WTC11 (cell line): ENCODE measurements at regions not wholly inside any gene's neighbourhood (a gene's known extent, or its start where the extent isn't known, plus 50 kb on each side); places are given as distances from the start of the nearest gene placed in this dataset.

Source experiments
- ATAC-seq: fragments of 200-7000 bp; cut with Tn5 transposase; 2 replicates; pipeline ENCODE4 v1.10.0; 2021; ENCODE audit warnings: mild to moderate bottlenecking, moderate library complexity
- CTCF ChIA-PET: fragments of 300-600 bp; sonication (Branson Sonifier 250); formaldehyde crosslinking; loops from one replicate; lab custom pipeline; 2021; ENCODE audit warnings: antibody characterized with exemption; lab: Charles Lee
- POLR2A ChIA-PET: fragments of 350-600 bp; sonication (Branson Sonifier 250); formaldehyde crosslinking; loops from one replicate; lab custom pipeline; 2021; ENCODE audit warnings: antibody characterized with exemption; lab: Charles Lee
- DNase-seq: peaks from one replicate; pipeline ENCODE4 v3.0.0; 2021; ENCODE audit warnings: low spot score
- H3K27ac Mint-ChIP-seq: 2 replicates; pipeline ENCODE4 v1.8.0; 2021; ENCODE audit warnings: mixed read lengths
- H3K27me3 Mint-ChIP-seq: 2 replicates; pipeline ENCODE4 v1.8.0; 2021; ENCODE audit warnings: low read depth, mild to moderate bottlenecking, moderate library complexity, mixed read lengths
- H3K36me3 Mint-ChIP-seq: 2 replicates; pipeline ENCODE4 v1.8.0; 2021; ENCODE audit warnings: mixed read lengths
- H3K4me1 Mint-ChIP-seq: 2 replicates; pipeline ENCODE4 v1.8.0; 2022; ENCODE audit warnings: mixed read lengths
- H3K4me3 Mint-ChIP-seq: 2 replicates; pipeline ENCODE4 v1.8.0; 2021; ENCODE audit warnings: mild to moderate bottlenecking, moderate library complexity, mixed read lengths
- H3K9me3 Mint-ChIP-seq: 2 replicates; pipeline ENCODE4 v1.8.0; 2021; ENCODE audit warnings: mixed read lengths
- CBFB ChIP-seq: sonication (generic); formaldehyde crosslinking; IDR thresholded peaks from 2 replicates; pipeline ENCODE4 v1.8.1; 2022; ENCODE audit warnings: mild to moderate bottlenecking, low read depth, missing genetic modification reagents
- CREM ChIP-seq: sonication (generic); formaldehyde crosslinking; IDR thresholded peaks from 2 replicates; pipeline ENCODE4 v1.8.1; 2022; ENCODE audit warnings: mild to moderate bottlenecking, missing genetic modification reagents, moderate library complexity
- E2F5 ChIP-seq: sonication (generic); formaldehyde crosslinking; IDR thresholded peaks from 2 replicates; pipeline ENCODE4 v1.8.1; 2022; ENCODE audit warnings: mild to moderate bottlenecking, moderate library complexity, missing genetic modification reagents
- EMX1 ChIP-seq: fragments of 250-450 bp; sonication (Bioruptor Pico); IDR thresholded peaks from 2 replicates; pipeline ENCODE4 v1.8.0; 2021; ENCODE audit warnings: mild to moderate bottlenecking
- FOXK1 ChIP-seq: sonication (generic); formaldehyde crosslinking; IDR thresholded peaks from 2 replicates; pipeline ENCODE4 v1.8.0; 2022; ENCODE audit warnings: mild to moderate bottlenecking, moderate library complexity, missing genetic modification reagents
- GRHL2 ChIP-seq: fragments of 250-450 bp; sonication (Bioruptor Pico); IDR thresholded peaks from 2 replicates; pipeline ENCODE4 v1.8.0; 2022; ENCODE audit warnings: mild to moderate bottlenecking, moderate library complexity; ENCODE audit not compliant: insufficient replicate concordance, severe bottlenecking
- IRF2 ChIP-seq: sonication (generic); formaldehyde crosslinking; IDR thresholded peaks from 2 replicates; pipeline ENCODE4 v1.8.0; 2022; ENCODE audit warnings: low read depth, missing genetic modification reagents, borderline replicate concordance
- KAT7 ChIP-seq: sonication (generic); formaldehyde crosslinking; IDR thresholded peaks from 2 replicates; pipeline ENCODE4 v1.8.1; 2023; ENCODE audit warnings: missing genetic modification reagents, mild to moderate bottlenecking, borderline replicate concordance
- MYBL2 ChIP-seq: sonication (generic); formaldehyde crosslinking; IDR thresholded peaks from 2 replicates; pipeline ENCODE4 v1.8.1; 2023; ENCODE audit warnings: mild to moderate bottlenecking, moderate library complexity, missing genetic modification reagents
- NFYB ChIP-seq: sonication (generic); formaldehyde crosslinking; conservative IDR thresholded peaks from 2 replicates; pipeline ENCODE4 v1.8.0; 2022; ENCODE audit warnings: low read depth, missing genetic modification reagents
- NR1H2 ChIP-seq: sonication (generic); formaldehyde crosslinking; IDR thresholded peaks from 2 replicates; pipeline ENCODE4 v1.9.0; 2021; ENCODE audit warnings: mild to moderate bottlenecking, moderate library complexity, missing genetic modification reagents
- SOX15 ChIP-seq: fragments of 250-450 bp; sonication (Bioruptor Pico); IDR thresholded peaks from 2 replicates; pipeline ENCODE4 v1.9.0; 2021; ENCODE audit warnings: mild to moderate bottlenecking
- TEAD1 ChIP-seq: sonication (generic); formaldehyde crosslinking; IDR thresholded peaks from 2 replicates; pipeline ENCODE4 v1.8.0; 2022; ENCODE audit warnings: mild to moderate bottlenecking, missing genetic modification reagents
- ZNF317 ChIP-seq: sonication (generic); formaldehyde crosslinking; IDR thresholded peaks from 2 replicates; pipeline ENCODE4 v1.8.1; 2023; ENCODE audit warnings: low read depth, mild to moderate bottlenecking, moderate library complexity, missing genetic modification reagents, borderline replicate concordance
- ZNF396 ChIP-seq: fragments of 250-450 bp; sonication (Bioruptor Pico); IDR thresholded peaks from 2 replicates; pipeline ENCODE4 v1.8.0; 2021; ENCODE audit warnings: mild to moderate bottlenecking, moderate library complexity, borderline replicate concordance
- ZNF416 ChIP-seq: fragments of 250-450 bp; sonication (Bioruptor Pico); IDR thresholded peaks from 2 replicates; pipeline ENCODE4 v1.9.0; 2021; ENCODE audit warnings: mild to moderate bottlenecking, inconsistent platforms
- TF ChIP-seq, protein P1 (sequence below): sonication (generic); formaldehyde crosslinking; IDR thresholded peaks from 2 replicates; pipeline ENCODE4 v1.8.0; 2022; ENCODE audit warnings: missing genetic modification reagents
- TF ChIP-seq, protein P2 (sequence below): sonication (generic); formaldehyde crosslinking; IDR thresholded peaks from 2 replicates; pipeline ENCODE4 v1.8.0; 2023; ENCODE audit warnings: missing genetic modification reagents, mild to moderate bottlenecking, borderline replicate concordance
- TF ChIP-seq, protein P3 (sequence below): sonication (generic); formaldehyde crosslinking; IDR thresholded peaks from 2 replicates; pipeline ENCODE4 v1.8.1; 2022; ENCODE audit warnings: missing genetic modification reagents, borderline replicate concordance

DNA sequence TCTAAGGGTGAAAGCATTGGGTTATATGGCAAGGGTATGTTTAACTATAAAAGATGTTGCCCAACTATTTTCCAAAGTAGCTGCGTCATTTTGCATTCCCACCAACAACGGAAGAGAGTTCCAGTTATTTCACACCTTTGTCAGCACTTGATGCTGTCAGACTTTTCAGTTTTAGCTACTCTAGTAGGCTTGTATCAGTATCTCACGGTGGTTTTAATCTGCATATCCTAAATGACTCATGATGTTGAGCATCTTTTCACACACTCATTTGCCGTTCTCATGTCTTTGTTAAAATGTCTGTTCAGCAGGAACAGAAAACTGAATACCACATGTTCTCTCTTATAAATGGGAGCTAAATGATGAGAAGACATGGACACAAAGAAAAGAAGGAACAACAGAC is 122.3 kb downstream of the RNASET2 start:
- TF ChIP-seq, protein P1, sequence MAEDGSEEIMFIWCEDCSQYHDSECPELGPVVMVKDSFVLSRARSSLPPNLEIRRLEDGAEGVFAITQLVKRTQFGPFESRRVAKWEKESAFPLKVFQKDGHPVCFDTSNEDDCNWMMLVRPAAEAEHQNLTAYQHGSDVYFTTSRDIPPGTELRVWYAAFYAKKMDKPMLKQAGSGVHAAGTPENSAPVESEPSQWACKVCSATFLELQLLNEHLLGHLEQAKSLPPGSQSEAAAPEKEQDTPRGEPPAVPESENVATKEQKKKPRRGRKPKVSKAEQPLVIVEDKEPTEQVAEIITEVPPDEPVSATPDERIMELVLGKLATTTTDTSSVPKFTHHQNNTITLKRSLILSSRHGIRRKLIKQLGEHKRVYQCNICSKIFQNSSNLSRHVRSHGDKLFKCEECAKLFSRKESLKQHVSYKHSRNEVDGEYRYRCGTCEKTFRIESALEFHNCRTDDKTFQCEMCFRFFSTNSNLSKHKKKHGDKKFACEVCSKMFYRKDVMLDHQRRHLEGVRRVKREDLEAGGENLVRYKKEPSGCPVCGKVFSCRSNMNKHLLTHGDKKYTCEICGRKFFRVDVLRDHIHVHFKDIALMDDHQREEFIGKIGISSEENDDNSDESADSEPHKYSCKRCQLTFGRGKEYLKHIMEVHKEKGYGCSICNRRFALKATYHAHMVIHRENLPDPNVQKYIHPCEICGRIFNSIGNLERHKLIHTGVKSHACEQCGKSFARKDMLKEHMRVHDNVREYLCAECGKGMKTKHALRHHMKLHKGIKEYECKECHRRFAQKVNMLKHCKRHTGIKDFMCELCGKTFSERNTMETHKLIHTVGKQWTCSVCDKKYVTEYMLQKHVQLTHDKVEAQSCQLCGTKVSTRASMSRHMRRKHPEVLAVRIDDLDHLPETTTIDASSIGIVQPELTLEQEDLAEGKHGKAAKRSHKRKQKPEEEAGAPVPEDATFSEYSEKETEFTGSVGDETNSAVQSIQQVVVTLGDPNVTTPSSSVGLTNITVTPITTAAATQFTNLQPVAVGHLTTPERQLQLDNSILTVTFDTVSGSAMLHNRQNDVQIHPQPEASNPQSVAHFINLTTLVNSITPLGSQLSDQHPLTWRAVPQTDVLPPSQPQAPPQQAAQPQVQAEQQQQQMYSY (CRISPR knock-in tag) = no peak
- TF ChIP-seq, protein P2, sequence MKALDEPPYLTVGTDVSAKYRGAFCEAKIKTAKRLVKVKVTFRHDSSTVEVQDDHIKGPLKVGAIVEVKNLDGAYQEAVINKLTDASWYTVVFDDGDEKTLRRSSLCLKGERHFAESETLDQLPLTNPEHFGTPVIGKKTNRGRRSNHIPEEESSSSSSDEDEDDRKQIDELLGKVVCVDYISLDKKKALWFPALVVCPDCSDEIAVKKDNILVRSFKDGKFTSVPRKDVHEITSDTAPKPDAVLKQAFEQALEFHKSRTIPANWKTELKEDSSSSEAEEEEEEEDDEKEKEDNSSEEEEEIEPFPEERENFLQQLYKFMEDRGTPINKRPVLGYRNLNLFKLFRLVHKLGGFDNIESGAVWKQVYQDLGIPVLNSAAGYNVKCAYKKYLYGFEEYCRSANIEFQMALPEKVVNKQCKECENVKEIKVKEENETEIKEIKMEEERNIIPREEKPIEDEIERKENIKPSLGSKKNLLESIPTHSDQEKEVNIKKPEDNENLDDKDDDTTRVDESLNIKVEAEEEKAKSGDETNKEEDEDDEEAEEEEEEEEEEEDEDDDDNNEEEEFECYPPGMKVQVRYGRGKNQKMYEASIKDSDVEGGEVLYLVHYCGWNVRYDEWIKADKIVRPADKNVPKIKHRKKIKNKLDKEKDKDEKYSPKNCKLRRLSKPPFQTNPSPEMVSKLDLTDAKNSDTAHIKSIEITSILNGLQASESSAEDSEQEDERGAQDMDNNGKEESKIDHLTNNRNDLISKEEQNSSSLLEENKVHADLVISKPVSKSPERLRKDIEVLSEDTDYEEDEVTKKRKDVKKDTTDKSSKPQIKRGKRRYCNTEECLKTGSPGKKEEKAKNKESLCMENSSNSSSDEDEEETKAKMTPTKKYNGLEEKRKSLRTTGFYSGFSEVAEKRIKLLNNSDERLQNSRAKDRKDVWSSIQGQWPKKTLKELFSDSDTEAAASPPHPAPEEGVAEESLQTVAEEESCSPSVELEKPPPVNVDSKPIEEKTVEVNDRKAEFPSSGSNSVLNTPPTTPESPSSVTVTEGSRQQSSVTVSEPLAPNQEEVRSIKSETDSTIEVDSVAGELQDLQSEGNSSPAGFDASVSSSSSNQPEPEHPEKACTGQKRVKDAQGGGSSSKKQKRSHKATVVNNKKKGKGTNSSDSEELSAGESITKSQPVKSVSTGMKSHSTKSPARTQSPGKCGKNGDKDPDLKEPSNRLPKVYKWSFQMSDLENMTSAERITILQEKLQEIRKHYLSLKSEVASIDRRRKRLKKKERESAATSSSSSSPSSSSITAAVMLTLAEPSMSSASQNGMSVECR (CRISPR knock-in tag) = no peak
- no peak for TF ChIP-seq ZNF396 (CRISPR knock-in tag)
- no peak for TF ChIP-seq CBFB (CRISPR knock-in tag)
- no peak for TF ChIP-seq MYBL2 (CRISPR knock-in tag)
- no peak for TF ChIP-seq KAT7 (CRISPR knock-in tag)
- no peak for TF ChIP-seq FOXK1 (CRISPR knock-in tag)
- TF ChIP-seq EMX1 (CRISPR knock-in tag) = no peak
- Mint-ChIP-seq H3K27me3 (no peaks in the 10 kb centered on the region; the same call in 1 of the 2 replicates), H3K4me1 (peaks cover 3% of the 10 kb centered on the region; the same call in 1 of the 2 replicates), H3K4me3 (no peak overlapping the region), H3K36me3 (no peaks in the 10 kb centered on the region), H3K9me3 (no peaks in the 10 kb centered on the region), H3K27ac (no peak overlapping the region)
- DNase-seq = no peak
- no peak for ATAC-seq
- POLR2A ChIA-PET = no interaction called here
- CTCF ChIA-PET = interaction anchor here (1.2 to 1.3 kb wide), 2 partner anchors 59 to 156 kb away, joined by 3 to 4 read pairs; no protein-coding TSS in a partner anchor

- CTCF ChIA-PET = no interaction called here
- no peak for ATAC-seq
- H3K4me3 Mint-ChIP-seq = no peak overlapping the region
- no peak for DNase-seq
- H3K36me3 Mint-ChIP-seq = no peaks in the 10 kb centered on the region
- H3K27ac Mint-ChIP-seq = no peak overlapping the region
- no peaks in the 10 kb centered on the region for H3K27me3 Mint-ChIP-seq
- H3K9me3 Mint-ChIP-seq = no peaks in the 10 kb centered on the region
- TF ChIP-seq NR1H2 (no peak), E2F5 (CRISPR knock-in tag) (no peak), NFYB (CRISPR knock-in tag) (no peak), CREM (CRISPR knock-in tag) (no peak), GRHL2 (CRISPR knock-in tag) (no peak), ZNF416 (CRISPR knock-in tag) (no peak), IRF2 (no peak), SOX15 (CRISPR knock-in tag) (no peak), TEAD1 (CRISPR knock-in tag) (no peak), ZNF317 (CRISPR knock-in tag) (no peak)
- TF ChIP-seq, protein P3, sequence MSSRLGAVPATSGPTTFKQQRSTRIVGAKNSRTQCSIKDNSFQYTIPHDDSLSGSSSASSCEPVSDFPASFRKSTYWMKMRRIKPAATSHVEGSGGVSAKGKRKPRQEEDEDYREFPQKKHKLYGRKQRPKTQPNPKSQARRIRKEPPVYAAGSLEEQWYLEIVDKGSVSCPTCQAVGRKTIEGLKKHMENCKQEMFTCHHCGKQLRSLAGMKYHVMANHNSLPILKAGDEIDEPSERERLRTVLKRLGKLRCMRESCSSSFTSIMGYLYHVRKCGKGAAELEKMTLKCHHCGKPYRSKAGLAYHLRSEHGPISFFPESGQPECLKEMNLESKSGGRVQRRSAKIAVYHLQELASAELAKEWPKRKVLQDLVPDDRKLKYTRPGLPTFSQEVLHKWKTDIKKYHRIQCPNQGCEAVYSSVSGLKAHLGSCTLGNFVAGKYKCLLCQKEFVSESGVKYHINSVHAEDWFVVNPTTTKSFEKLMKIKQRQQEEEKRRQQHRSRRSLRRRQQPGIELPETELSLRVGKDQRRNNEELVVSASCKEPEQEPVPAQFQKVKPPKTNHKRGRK = no peak
- TF ChIP-seq, protein P2 (CRISPR knock-in tag) = no peak
- no peaks in the 10 kb centered on the region; the same call in 1 of the 2 replicates for H3K4me1 Mint-ChIP-seq
- POLR2A ChIA-PET = no interaction called here
These were observed 125.4 kb downstream of the RNASET2 start for GRCh38 chr6:166830891-166831363.
